CMK (cell line): ENCODE measurements at regions not wholly inside any gene's neighbourhood (a gene's known extent, or its start where the extent isn't known, plus 50 kb on each side); places are given as distances from the start of the nearest gene placed in this dataset.
"Not testable (repeated sequence)": the region's sequence is repeated elsewhere in the genome, so short reads cannot be mapped to it uniquely, and the experiment has no call there.

Experiments
- DNase-seq: peaks from one replicate; pipeline ENCODE4 v3.0.0-alpha.2; 2010; ENCODE audit warnings: low read depth

GRCh38 chr13:68644611-68645010 lies 1414.5 kb upstream of the PCDH9 start:
- DNase-seq: no peak

- no peak for DNase-seq
These were observed 1406.6 kb upstream of the PCDH9 start for GRCh38 chr13:68636784-68637183.

GRCh38 chr13:68628994-68629393 lies 1398.9 kb upstream of the PCDH9 start:
- no peak for DNase-seq

GRCh38 chr13:68627379-68627778 lies 1397.2 kb upstream of the PCDH9 start:
- no peak for DNase-seq

- DNase-seq: no peak
These were observed 1386.6 kb upstream of the PCDH9 start for GRCh38 chr13:68616600-68617222.

- no peak for DNase-seq
These were observed 1379.5 kb upstream of the PCDH9 start for GRCh38 chr13:68609661-68610060.

- no peak for DNase-seq
These were observed 1378.0 kb upstream of the PCDH9 start for GRCh38 chr13:68608147-68608546.

GRCh38 chr13:68597641-68598040 lies 1367.5 kb upstream of the PCDH9 start:
- no peak for DNase-seq

- DNase-seq: no peak
These were observed 1358.5 kb upstream of the PCDH9 start for GRCh38 chr13:68588623-68589022.

GRCh38 chr13:68584776-68585175 lies 1354.6 kb upstream of the PCDH9 start:
- DNase-seq: no peak

GRCh38 chr13:68574053-68574452 lies 1343.9 kb upstream of the PCDH9 start:
- DNase-seq: no peak

- no peak for DNase-seq
These were observed 1321.8 kb upstream of the PCDH9 start for GRCh38 chr13:68551701-68552522.

- no peak for DNase-seq
These were observed 1320.2 kb upstream of the PCDH9 start for GRCh38 chr13:68550330-68550729.

GRCh38 chr13:68540244-68540643 lies 1310.1 kb upstream of the PCDH9 start:
- DNase-seq: no peak

GRCh38 chr13:68535329-68535728 lies 1305.2 kb upstream of the PCDH9 start:
- no peak for DNase-seq

- DNase-seq: not testable (repeated sequence)
These were observed 1297.0 kb upstream of the PCDH9 start for GRCh38 chr13:68527167-68527566.

GRCh38 chr13:68523838-68524424 lies 1293.8 kb upstream of the PCDH9 start:
- no peak for DNase-seq

- DNase-seq: no peak
These were observed 1292.0 kb upstream of the PCDH9 start for GRCh38 chr13:68522184-68522583.

- no peak for DNase-seq
These were observed 1279.8 kb upstream of the PCDH9 start for GRCh38 chr13:68509734-68510621.

- no peak for DNase-seq
These were observed 1276.9 kb upstream of the PCDH9 start for GRCh38 chr13:68506888-68507551.

- DNase-seq: no peak
These were observed 1260.5 kb upstream of the PCDH9 start for GRCh38 chr13:68490594-68490993.

GRCh38 chr13:68481130-68481529 lies 1251.0 kb upstream of the PCDH9 start:
- no peak for DNase-seq
